ENCODE measurements at regions not wholly inside any gene's neighbourhood (a gene's known extent, or its start where the extent isn't known, plus 50 kb on each side); places are given as distances from the start of the nearest gene placed in this dataset.

- TF ChIP-seq EZH2phosphoT487 (IDR thresholded peaks at IDR 0.05; ENCODE audit: borderline replicate concordance, low read length): no peak
- no peak for TF ChIP-seq CTCF (IDR thresholded peaks at IDR 0.05; ENCODE audit: low read depth, low read length, poor library complexity, severe bottlenecking)
Observed at GRCh38 chr15:39056357-39056756, 491.7 kb upstream of the RASGRP1 start.
